KMS-11 (cell line): ENCODE measurements at regions not wholly inside any gene's neighbourhood (a gene's known extent, or its start where the extent isn't known, plus 50 kb on each side); places are given as distances from the start of the nearest gene placed in this dataset.

Experiments
- H2AFZ ChIP-seq: fragments of 200-600 bp; sonication (generic); 2 replicates; pipeline ENCODE4 v1.6.1; 2016; ENCODE audit warnings: antibody characterized with exemption, mixed run types, low read depth
- H3K27ac ChIP-seq: fragments of 200-600 bp; sonication (generic); 2 replicates; pipeline ENCODE4 v1.6.1; 2016; ENCODE audit warnings: mild to moderate bottlenecking, mixed run types
- H3K27me3 ChIP-seq: fragments of 200-600 bp; sonication (generic); 2 replicates; pipeline ENCODE4 v1.6.1; 2017; ENCODE audit warnings: mild to moderate bottlenecking, low read depth, mixed run types, moderate library complexity; ENCODE audit not compliant: insufficient read depth
- H3K36me3 ChIP-seq: fragments of 200-600 bp; sonication (generic); 2 replicates; pipeline ENCODE4 v1.6.1; 2017; ENCODE audit warnings: mild to moderate bottlenecking, mixed run types; ENCODE audit not compliant: insufficient read depth
- H3K4me1 ChIP-seq: fragments of 200-600 bp; sonication (generic); 2 replicates; pipeline ENCODE4 v1.6.1; 2016; ENCODE audit warnings: mild to moderate bottlenecking, low read depth, mixed run types; ENCODE audit not compliant: poor library complexity, severe bottlenecking
- H3K4me2 ChIP-seq: fragments of 200-600 bp; sonication (generic); 2 replicates; pipeline ENCODE4 v1.7.0; 2016; ENCODE audit warnings: mild to moderate bottlenecking, mixed run types
- H3K4me3 ChIP-seq: fragments of 200-600 bp; sonication (generic); IDR thresholded peaks from 2 replicates; pipeline ENCODE4 v1.6.1; 2017; ENCODE audit warnings: low read depth, low read length, mixed read lengths; ENCODE audit not compliant: insufficient read depth
- H3K79me2 ChIP-seq: fragments of 200-600 bp; sonication (generic); 2 replicates; pipeline ENCODE4 v1.6.1; 2016; ENCODE audit warnings: low read depth, mixed run types; ENCODE audit not compliant: insufficient read depth
- H3K9ac ChIP-seq: fragments of 200-600 bp; sonication (generic); 2 replicates; pipeline ENCODE4 v1.6.1; 2016; ENCODE audit warnings: mild to moderate bottlenecking, mixed run types
- H4K20me1 ChIP-seq: fragments of 200-600 bp; sonication (generic); 2 replicates; pipeline ENCODE4 v1.6.1; 2016; ENCODE audit warnings: mild to moderate bottlenecking, mixed run types; ENCODE audit not compliant: insufficient read depth
- TF ChIP-seq, protein P1 (sequence below): fragments of 200-600 bp; sonication (generic); conservative IDR thresholded peaks from 2 replicates; pipeline ENCODE4 v1.6.1; 2017; ENCODE audit warnings: low read depth, mild to moderate bottlenecking, antibody characterized with exemption, low read length, moderate library complexity, mixed read lengths

DNA sequence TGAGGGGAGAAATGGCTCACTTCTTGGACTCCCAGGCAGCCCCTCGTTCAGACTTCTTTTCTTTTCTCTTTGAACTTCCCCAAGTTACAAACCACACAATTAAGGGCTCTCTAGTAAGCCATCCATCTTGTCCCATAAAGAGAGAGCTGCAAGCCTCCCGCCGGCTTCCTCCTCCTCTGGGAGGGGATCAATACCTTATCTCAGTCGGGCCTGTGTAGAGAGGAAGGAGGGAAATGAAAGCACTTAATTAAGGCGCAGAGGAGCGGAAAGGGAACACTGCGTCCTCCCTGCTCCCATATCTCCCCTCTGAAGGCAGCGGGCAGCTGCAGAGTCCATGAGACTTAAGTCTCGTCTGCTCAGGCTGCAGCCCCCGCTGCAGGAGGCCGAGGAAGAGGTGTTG is 112.6 kb upstream of the CSF3R start:
- Histone ChIP-seq H3K9ac (no peak overlapping the region), H4K20me1 (no peaks in the 10 kb centered on the region), H3K4me3 (no peak overlapping the region), H3K27ac (no peak overlapping the region), H3K27me3 (peaks cover 76% of the 10 kb centered on the region), H2AFZ (no peak overlapping the region), H3K4me1 (no peaks in the 10 kb centered on the region), H3K4me2 (no peak overlapping the region), H3K79me2 (no peaks in the 10 kb centered on the region), H3K36me3 (no peaks in the 10 kb centered on the region)
- TF ChIP-seq, protein P1, sequence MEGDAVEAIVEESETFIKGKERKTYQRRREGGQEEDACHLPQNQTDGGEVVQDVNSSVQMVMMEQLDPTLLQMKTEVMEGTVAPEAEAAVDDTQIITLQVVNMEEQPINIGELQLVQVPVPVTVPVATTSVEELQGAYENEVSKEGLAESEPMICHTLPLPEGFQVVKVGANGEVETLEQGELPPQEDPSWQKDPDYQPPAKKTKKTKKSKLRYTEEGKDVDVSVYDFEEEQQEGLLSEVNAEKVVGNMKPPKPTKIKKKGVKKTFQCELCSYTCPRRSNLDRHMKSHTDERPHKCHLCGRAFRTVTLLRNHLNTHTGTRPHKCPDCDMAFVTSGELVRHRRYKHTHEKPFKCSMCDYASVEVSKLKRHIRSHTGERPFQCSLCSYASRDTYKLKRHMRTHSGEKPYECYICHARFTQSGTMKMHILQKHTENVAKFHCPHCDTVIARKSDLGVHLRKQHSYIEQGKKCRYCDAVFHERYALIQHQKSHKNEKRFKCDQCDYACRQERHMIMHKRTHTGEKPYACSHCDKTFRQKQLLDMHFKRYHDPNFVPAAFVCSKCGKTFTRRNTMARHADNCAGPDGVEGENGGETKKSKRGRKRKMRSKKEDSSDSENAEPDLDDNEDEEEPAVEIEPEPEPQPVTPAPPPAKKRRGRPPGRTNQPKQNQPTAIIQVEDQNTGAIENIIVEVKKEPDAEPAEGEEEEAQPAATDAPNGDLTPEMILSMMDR: no peak

DNA sequence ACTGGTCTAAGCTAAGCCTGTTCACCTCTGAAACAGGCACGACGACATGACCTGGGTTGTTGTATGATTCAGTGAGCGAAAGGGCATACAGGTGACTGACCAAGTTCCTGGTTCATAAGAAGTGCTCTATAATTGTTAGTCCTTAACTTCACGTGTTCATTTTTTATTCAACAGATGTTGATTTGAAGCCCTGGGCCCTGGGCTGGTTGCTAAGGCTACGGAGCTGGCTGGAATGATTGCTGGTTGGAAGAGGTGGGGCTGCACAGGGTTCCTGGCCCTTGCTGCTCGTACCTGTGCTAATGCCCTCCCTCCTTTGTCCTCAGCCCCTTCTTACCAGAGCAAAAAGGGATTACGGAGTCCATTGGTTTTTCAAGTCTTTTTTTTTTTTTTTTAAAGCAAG is 111.3 kb upstream of the CSF3R start:
- Histone ChIP-seq H3K27ac (no peak overlapping the region), H3K27me3 (peaks cover 75% of the 10 kb centered on the region), H3K4me2 (no peak overlapping the region)

DNA sequence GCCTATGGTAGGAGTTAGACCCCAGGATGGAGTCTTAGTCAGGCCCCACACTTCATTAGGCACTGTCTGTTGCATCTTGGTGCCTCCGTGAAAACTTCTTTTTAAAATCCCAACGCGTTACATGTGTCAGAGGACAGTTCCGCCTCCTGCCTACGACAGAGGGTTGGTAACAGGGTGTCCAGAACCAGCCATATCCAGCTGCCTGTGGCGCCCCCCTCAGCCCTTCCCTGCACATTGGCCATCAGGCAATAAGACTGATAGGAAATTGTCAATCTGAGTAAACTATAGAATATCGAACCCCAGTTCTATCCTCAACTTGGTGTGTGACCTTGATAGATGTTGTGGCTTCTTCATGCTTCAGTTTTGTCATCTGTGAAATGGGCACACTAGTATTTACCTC is 108.6 kb upstream of the CSF3R start:
- no peak overlapping the region for H2AFZ ChIP-seq
- no peak overlapping the region for H3K27ac ChIP-seq
- no peak overlapping the region for H3K4me3 ChIP-seq
- H3K4me1 ChIP-seq: no peaks in the 10 kb centered on the region
- peaks cover 77% of the 10 kb centered on the region for H3K27me3 ChIP-seq
- no peak overlapping the region for H3K4me2 ChIP-seq
- no peaks in the 10 kb centered on the region for H4K20me1 ChIP-seq
- H3K36me3 ChIP-seq: no peaks in the 10 kb centered on the region
- no peak overlapping the region for H3K9ac ChIP-seq
- TF ChIP-seq, protein P1: no peak
- H3K79me2 ChIP-seq: no peaks in the 10 kb centered on the region

More for the DNA sequence above, 111.3 kb upstream of the CSF3R start:
- Histone ChIP-seq H3K4me1 (no peaks in the 10 kb centered on the region), H3K36me3 (no peaks in the 10 kb centered on the region), H3K9ac (no peak overlapping the region), H2AFZ (no peak overlapping the region), H3K4me3 (no peak overlapping the region), H4K20me1 (no peaks in the 10 kb centered on the region), H3K79me2 (no peaks in the 10 kb centered on the region)
- TF ChIP-seq, protein P1: no peak

DNA sequence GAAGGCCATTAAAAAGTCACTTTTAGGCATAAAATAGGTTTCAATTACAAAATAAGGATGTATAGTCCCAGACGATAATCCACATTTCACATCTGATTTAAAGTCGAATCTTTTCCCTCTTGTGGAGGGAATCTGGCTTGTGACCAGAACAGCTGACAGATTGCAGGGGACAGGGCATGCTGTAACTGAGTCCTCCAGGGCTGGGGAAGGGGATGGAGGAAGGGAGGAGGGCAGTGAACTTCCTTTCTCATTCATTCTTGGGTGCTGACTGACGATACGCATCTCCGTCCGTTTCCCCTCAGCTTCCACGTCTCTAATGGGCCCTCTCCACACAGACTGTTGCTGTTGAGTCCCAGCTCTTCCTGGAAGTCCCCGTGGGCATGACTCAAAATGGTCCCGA is 108.1 kb upstream of the CSF3R start:
- H3K4me1 ChIP-seq: no peaks in the 10 kb centered on the region
- H3K79me2 ChIP-seq: no peaks in the 10 kb centered on the region
- H3K27ac ChIP-seq: no peak overlapping the region
- TF ChIP-seq, protein P1: no peak
- no peaks in the 10 kb centered on the region for H3K36me3 ChIP-seq
- no peak overlapping the region for H3K9ac ChIP-seq
- no peak overlapping the region for H2AFZ ChIP-seq
- H3K4me3 ChIP-seq: no peak overlapping the region
- no peak overlapping the region for H3K4me2 ChIP-seq
- no peaks in the 10 kb centered on the region for H4K20me1 ChIP-seq
- peaks cover 78% of the 10 kb centered on the region for H3K27me3 ChIP-seq
